NB4 (cell line): ENCODE measurements at regions not wholly inside any gene's neighbourhood (a gene's known extent, or its start where the extent isn't known, plus 50 kb on each side); places are given as distances from the start of the nearest gene placed in this dataset.
"Not testable (repeated sequence)": the region's sequence is repeated elsewhere in the genome, so short reads cannot be mapped to it uniquely, and the experiment has no call there.

Experiments used
- CTCF ChIP-seq: IDR thresholded peaks from one replicate; pipeline ENCODE4 v1.5.1; 2012; ENCODE audit warnings: low read depth, low read length
- POLR2A ChIP-seq: IDR thresholded peaks from 2 replicates; pipeline ENCODE4 v1.6.1; 2011; ENCODE audit warnings: mild to moderate bottlenecking; ENCODE audit not compliant: insufficient read length; ENCODE audit errors: extremely low read depth

DNA sequence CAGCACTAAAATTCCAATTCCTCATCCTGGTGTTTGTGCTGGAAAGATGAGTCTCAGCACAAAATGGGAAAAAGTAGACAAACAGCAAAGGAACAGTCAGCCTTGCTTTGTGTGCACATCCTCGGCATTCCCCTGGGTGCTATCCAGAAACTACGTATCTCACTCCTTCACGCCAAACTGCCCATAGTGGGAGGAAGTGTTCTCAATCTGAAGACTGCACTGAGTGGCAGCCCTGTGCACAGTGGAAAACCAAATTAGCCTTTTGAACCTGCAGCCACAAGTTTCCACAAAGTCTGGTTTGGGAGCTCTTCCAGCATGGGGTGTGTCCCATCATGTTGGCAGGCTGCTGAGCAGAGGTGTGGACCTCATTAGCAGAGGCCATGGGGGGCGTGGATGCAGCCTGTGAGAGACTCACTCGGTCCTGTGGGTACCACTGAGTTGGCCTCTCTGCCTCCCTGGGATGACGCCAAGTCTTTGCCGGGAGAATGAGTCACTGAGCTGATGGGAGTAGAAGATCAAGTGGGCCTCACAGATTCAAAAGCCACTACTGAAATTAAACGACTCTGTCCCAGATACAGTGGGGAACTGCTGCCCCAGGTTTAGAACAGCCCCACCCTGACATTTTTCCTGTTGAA, 89.0 kb downstream of the ATP6V0E2 start:
- TF ChIP-seq CTCF, POLR2A: not testable (repeated sequence)
